Liver (tissue), 8 donors: ENCODE measurements at regions not wholly inside any gene's neighbourhood (a gene's known extent, or its start where the extent isn't known, plus 50 kb on each side); places are given as distances from the start of the nearest gene placed in this dataset.
A peak's percentile ranks its signal among the peaks of the same experiment; 100 is the strongest.

Source experiments
- DNase-seq: peaks from one replicate; pipeline ENCODE4 v3.0.0-alpha.2; 2017; ENCODE audit warnings: low spot score
- H3K27ac ChIP-seq, 2 donors: one replicate each; pipeline ENCODE4 v1.7.0; 2013; ENCODE audit warnings: inconsistent platforms in 2 of 2, low read length in 2 of 2, control low read depth in 1 of 2, low read depth in 1 of 2, mild to moderate bottlenecking in 1 of 2
- H3K27me3 ChIP-seq, 4 donors: one replicate each; pipeline versions ENCODE4 v1.6.1 to v1.7.0; 2013; ENCODE audit warnings: low read length in 3 of 4, inconsistent platforms in 1 of 4, mild to moderate bottlenecking in 1 of 4, moderate library complexity in 1 of 4; ENCODE audit not compliant: control insufficient read depth in 4 of 4, insufficient read depth in 4 of 4
- H3K36me3 ChIP-seq, 4 donors: one replicate each; pipeline versions ENCODE4 v1.6.1 to v1.7.0; 2013; ENCODE audit warnings: low read length in 3 of 4, mild to moderate bottlenecking in 3 of 4, low read depth in 1 of 4, moderate library complexity in 1 of 4; ENCODE audit not compliant: control insufficient read depth in 4 of 4, insufficient read depth in 3 of 4
- H3K4me1 ChIP-seq, 4 donors: one replicate each; pipeline versions ENCODE4 v1.6.1 to v1.7.0; 2013; ENCODE audit warnings: low read length in 3 of 4, mild to moderate bottlenecking in 3 of 4, moderate library complexity in 1 of 4; ENCODE audit not compliant: control insufficient read depth in 4 of 4, insufficient read depth in 4 of 4
- H3K4me3 ChIP-seq, 3 donors: one replicate each; pipeline versions ENCODE4 v1.6.1 to v1.7.0; 2013; ENCODE audit warnings: low read length in 3 of 3, control low read depth in 1 of 3, low read depth in 1 of 3, mild to moderate bottlenecking in 1 of 3
- H3K9ac ChIP-seq, 2 donors: one replicate each; pipeline ENCODE4 v1.7.0; 2013; ENCODE audit warnings: low read length in 2 of 2, mild to moderate bottlenecking in 2 of 2, moderate library complexity in 2 of 2, control low read depth in 1 of 2, low read depth in 1 of 2
- H3K9me3 ChIP-seq, 4 donors: one replicate each; pipeline versions ENCODE4 v1.6.1 to v1.7.0; 2013; ENCODE audit warnings: low read length in 3 of 4; ENCODE audit not compliant: control insufficient read depth in 4 of 4
- ATF3 ChIP-seq: IDR thresholded peaks from 2 replicates; pipeline ENCODE4 v1.6.1; 2016; ENCODE audit warnings: antibody characterized with exemption
- CTCF ChIP-seq: fragments of 150-350 bp; IDR thresholded peaks from 2 replicates; pipeline ENCODE4 v1.5.1; 2017; ENCODE audit warnings: improper control_type of control experiment, low read depth, low read length; ENCODE audit not compliant: missing input control
- EGR1 ChIP-seq, 2 donors: IDR thresholded peaks; 2 replicates each; pipeline ENCODE4 v1.6.1; 2016 to 2018; ENCODE audit warnings: antibody characterized with exemption in 2 of 2, low read depth in 2 of 2
- FOXA1 ChIP-seq: IDR thresholded peaks from 2 replicates; pipeline ENCODE4 v1.6.1; 2016; ENCODE audit warnings: antibody characterized with exemption
- FOXA2 ChIP-seq: IDR thresholded peaks from 2 replicates; pipeline ENCODE4 v1.6.1; 2016; ENCODE audit warnings: antibody characterized with exemption
- GABPA ChIP-seq, 2 donors: IDR thresholded peaks in 1 of 2; conservative IDR thresholded peaks in 1 of 2; 2 replicates each; pipeline ENCODE4 v1.6.1; 2016; ENCODE audit warnings: antibody characterized with exemption in 2 of 2, mild to moderate bottlenecking in 1 of 2, moderate library complexity in 1 of 2
- HNF4A ChIP-seq, 2 donors: conservative IDR thresholded peaks; 2 replicates each; pipeline ENCODE4 v1.6.1; 2016; ENCODE audit warnings: antibody characterized with exemption in 2 of 2, mild to moderate bottlenecking in 2 of 2
- HNF4G ChIP-seq: IDR thresholded peaks from 2 replicates; pipeline ENCODE4 v1.6.1; 2016; ENCODE audit warnings: antibody characterized with exemption
- JUND ChIP-seq, 2 donors: IDR thresholded peaks; 2 replicates each; pipeline ENCODE4 v1.6.1; 2016; ENCODE audit warnings: antibody characterized with exemption in 2 of 2
- MAX ChIP-seq: IDR thresholded peaks from 2 replicates; pipeline ENCODE4 v1.6.1; 2016; ENCODE audit warnings: antibody characterized with exemption
- NR2F2 ChIP-seq: IDR thresholded peaks from 2 replicates; pipeline ENCODE4 v1.6.1; 2016; ENCODE audit warnings: antibody characterized with exemption
- RAD21 ChIP-seq, 2 donors: IDR thresholded peaks; 2 replicates each; pipeline ENCODE4 v1.6.1; 2016; ENCODE audit warnings: antibody characterized with exemption in 2 of 2, mild to moderate bottlenecking in 2 of 2
- REST ChIP-seq: IDR thresholded peaks from 2 replicates; pipeline ENCODE4 v1.6.1; 2016; ENCODE audit warnings: antibody characterized with exemption, mild to moderate bottlenecking
- RXRA ChIP-seq, 2 donors: IDR thresholded peaks; 2 replicates each; pipeline ENCODE4 v1.6.1; 2017 to 2018; ENCODE audit warnings: antibody characterized with exemption in 2 of 2, mild to moderate bottlenecking in 1 of 2
- SP1 ChIP-seq: IDR thresholded peaks from 2 replicates; pipeline ENCODE4 v1.6.1; 2018; ENCODE audit warnings: antibody characterized with exemption, mild to moderate bottlenecking
- TAF1 ChIP-seq: conservative IDR thresholded peaks from 2 replicates; pipeline ENCODE4 v1.6.1; 2016; ENCODE audit warnings: antibody characterized with exemption, mild to moderate bottlenecking
- YY1 ChIP-seq: IDR thresholded peaks from 2 replicates; pipeline ENCODE4 v1.6.1; 2016; ENCODE audit warnings: antibody characterized with exemption, mild to moderate bottlenecking
- ZBTB33 ChIP-seq: IDR thresholded peaks from 2 replicates; pipeline ENCODE4 v1.6.1; 2016; ENCODE audit warnings: antibody characterized with exemption
- WGBS: extraction: QIAGEN DNeasy Blood & Tissue Kit; methylation state at CpG from one replicate; pipeline ENCODE4 v1.1.7; 2013; 5-methylcytosine and 5-hydroxymethylcytosine counted together
- donor health status: healthy.
- donor health status: healthy.
- donor health status: healthy.
- donor health status: healthy.
- donor health status: healthy.

- Histone ChIP-seq H3K36me3 (no peaks in the 10 kb centered on the region), H3K9ac (no peak overlapping the region), H3K4me3 (no peak overlapping the region), H3K4me1 (peaks cover 0 to 12% (median 11%) of the 10 kb centered on the region in 4 donors), H3K27ac (no peak overlapping the region), H3K9me3 (no peaks in the 10 kb centered on the region), H3K27me3 (no peaks in the 10 kb centered on the region)
- DNase-seq: no peak
- no peak for TF ChIP-seq CTCF
- TF ChIP-seq RXRA (IDR thresholded peaks at IDR 0.05): no peak
- no peak for TF ChIP-seq FOXA1
- TF ChIP-seq SP1: no peak
- no peak for TF ChIP-seq TAF1
- TF ChIP-seq YY1: no peak
- TF ChIP-seq EGR1 (IDR thresholded peaks at IDR 0.05; ENCODE audit: low read depth in 2 of 2): no peak
- no peak for TF ChIP-seq NR2F2
- TF ChIP-seq ZBTB33: no peak
- TF ChIP-seq RAD21 (IDR thresholded peaks at IDR 0.05): no peak
- no peak for TF ChIP-seq REST
- TF ChIP-seq GABPA (IDR thresholded peaks at IDR 0.05 in 1 of 2, conservative IDR thresholded peaks at IDR 0.05 in 1 of 2): no peak
- no peak for TF ChIP-seq ATF3
- no peak for TF ChIP-seq JUND (IDR thresholded peaks at IDR 0.05)
- TF ChIP-seq HNF4G: no peak
- TF ChIP-seq HNF4A (conservative IDR thresholded peaks at IDR 0.05): no peak
- no peak for TF ChIP-seq FOXA2
- no peak for TF ChIP-seq MAX
- WGBS: 93% methylated on average over 2 of the region's 2 CpGs
Measured at GRCh38 chr16:50915120-50915519, 173.2 kb downstream of the CYLD start.

- H3K27me3 ChIP-seq: no peaks in the 10 kb centered on the region
- 41% methylated on average over 10 of the region's 10 CpGs for WGBS
- DNase-seq: no peak
- no peaks in the 10 kb centered on the region for H3K9me3 ChIP-seq
- peaks cover 0 to 1% (median 0%) of the 10 kb centered on the region in 4 donors for H3K36me3 ChIP-seq
- no peak overlapping the region for H3K9ac ChIP-seq
- H3K4me1 ChIP-seq: peaks cover 1 to 19% (median 17%) of the 10 kb centered on the region in 4 donors
- H3K4me3 ChIP-seq: peak overlapping the region in 1 of 3 donors; percentile 33
- H3K27ac ChIP-seq: no peak overlapping the region
- TF ChIP-seq ZBTB33: no peak
- TF ChIP-seq HNF4A (conservative IDR thresholded peaks at IDR 0.05): no peak
- no peak for TF ChIP-seq EGR1 (IDR thresholded peaks at IDR 0.05; ENCODE audit: low read depth in 2 of 2)
- no peak for TF ChIP-seq NR2F2
- TF ChIP-seq HNF4G: no peak
Measured at GRCh38 chr16:50910736-50911100, 168.8 kb downstream of the CYLD start.
